IPS-15b (cell line): ENCODE measurements at regions not wholly inside any gene's neighbourhood (a gene's known extent, or its start where the extent isn't known, plus 50 kb on each side); places are given as distances from the start of the nearest gene placed in this dataset.

Source experiments
- H3K27me3 ChIP-seq: one replicate; pipeline ENCODE4 v1.6.1; 2013; ENCODE audit warnings: low read length; ENCODE audit not compliant: control insufficient read depth, insufficient read depth
- H3K36me3 ChIP-seq: one replicate; pipeline ENCODE4 v1.6.1; 2013; ENCODE audit warnings: low read length; ENCODE audit not compliant: control insufficient read depth, insufficient read depth
- H3K4me1 ChIP-seq: one replicate; pipeline ENCODE4 v1.6.1; 2013; ENCODE audit warnings: mild to moderate bottlenecking, low read length; ENCODE audit not compliant: control insufficient read depth, insufficient read depth
- H3K4me3 ChIP-seq: one replicate; pipeline ENCODE4 v1.5.1; 2013; ENCODE audit warnings: low read depth, low read length
- H3K9ac ChIP-seq: one replicate; pipeline ENCODE4 v1.6.1; 2013; ENCODE audit warnings: low read depth, mild to moderate bottlenecking, low read length
- H3K9me3 ChIP-seq: one replicate; pipeline ENCODE4 v1.6.1; 2013; ENCODE audit warnings: mild to moderate bottlenecking, low read length; ENCODE audit not compliant: control insufficient read depth, insufficient read depth

DNA sequence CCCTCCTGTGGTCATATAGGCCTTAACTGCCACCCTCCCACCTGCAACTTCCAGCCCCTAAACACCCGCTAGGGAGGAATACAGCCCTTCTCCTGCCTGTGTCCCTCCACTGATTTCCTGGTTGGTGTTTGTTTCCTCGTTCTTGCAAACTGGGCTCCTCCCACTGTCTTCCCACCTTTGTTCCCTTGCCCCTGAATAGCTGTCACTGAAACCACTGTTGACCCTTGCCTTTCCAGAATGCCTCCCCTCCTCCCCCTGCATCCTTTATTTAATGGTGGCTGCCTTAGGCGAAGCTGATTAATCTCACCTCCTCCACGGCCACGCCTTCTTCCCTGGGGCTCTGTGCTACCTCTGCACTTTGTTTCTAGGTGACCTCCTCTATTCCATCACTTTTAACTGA lies 626.7 kb downstream of the BNC2 start:
- H3K9ac ChIP-seq: no peak overlapping the region
- no peaks in the 10 kb centered on the region for H3K36me3 ChIP-seq
- H3K4me3 ChIP-seq: no peak overlapping the region
- H3K27me3 ChIP-seq: no peaks in the 10 kb centered on the region
- H3K9me3 ChIP-seq: no peaks in the 10 kb centered on the region
- H3K4me1 ChIP-seq: peaks cover 4% of the 10 kb centered on the region

GRCh38 chr9:16245756-16246440 lies 624.6 kb downstream of the BNC2 start:
- Histone ChIP-seq H3K27me3 (no peaks in the 10 kb centered on the region), H3K4me1 (peaks cover 4% of the 10 kb centered on the region), H3K9ac (no peak overlapping the region), H3K36me3 (no peaks in the 10 kb centered on the region), H3K9me3 (no peaks in the 10 kb centered on the region), H3K4me3 (no peak overlapping the region)

DNA sequence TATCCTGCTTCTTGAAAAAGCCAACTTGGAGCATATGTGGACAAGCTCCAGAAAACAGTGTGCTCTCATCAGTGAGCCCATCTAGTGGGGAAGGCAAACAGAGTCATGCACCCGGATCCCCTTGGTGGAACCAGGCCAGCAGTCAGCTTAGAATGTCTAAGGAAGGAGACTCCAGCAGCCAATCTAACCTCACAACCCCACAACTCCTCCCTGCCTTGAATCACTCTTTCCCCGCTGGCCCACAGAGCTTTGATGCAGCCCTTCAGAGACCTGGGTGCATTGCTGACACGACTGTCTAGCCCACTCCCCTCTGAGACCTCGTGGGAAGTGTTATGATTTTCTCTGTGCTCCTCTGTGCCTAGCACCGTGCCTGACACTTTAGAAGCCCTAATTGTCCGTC lies 623.7 kb downstream of the BNC2 start:
- peaks cover 4% of the 10 kb centered on the region for H3K4me1 ChIP-seq
- no peaks in the 10 kb centered on the region for H3K27me3 ChIP-seq
- no peaks in the 10 kb centered on the region for H3K9me3 ChIP-seq
- H3K9ac ChIP-seq: no peak overlapping the region
- H3K36me3 ChIP-seq: no peaks in the 10 kb centered on the region
- H3K4me3 ChIP-seq: no peak overlapping the region

DNA sequence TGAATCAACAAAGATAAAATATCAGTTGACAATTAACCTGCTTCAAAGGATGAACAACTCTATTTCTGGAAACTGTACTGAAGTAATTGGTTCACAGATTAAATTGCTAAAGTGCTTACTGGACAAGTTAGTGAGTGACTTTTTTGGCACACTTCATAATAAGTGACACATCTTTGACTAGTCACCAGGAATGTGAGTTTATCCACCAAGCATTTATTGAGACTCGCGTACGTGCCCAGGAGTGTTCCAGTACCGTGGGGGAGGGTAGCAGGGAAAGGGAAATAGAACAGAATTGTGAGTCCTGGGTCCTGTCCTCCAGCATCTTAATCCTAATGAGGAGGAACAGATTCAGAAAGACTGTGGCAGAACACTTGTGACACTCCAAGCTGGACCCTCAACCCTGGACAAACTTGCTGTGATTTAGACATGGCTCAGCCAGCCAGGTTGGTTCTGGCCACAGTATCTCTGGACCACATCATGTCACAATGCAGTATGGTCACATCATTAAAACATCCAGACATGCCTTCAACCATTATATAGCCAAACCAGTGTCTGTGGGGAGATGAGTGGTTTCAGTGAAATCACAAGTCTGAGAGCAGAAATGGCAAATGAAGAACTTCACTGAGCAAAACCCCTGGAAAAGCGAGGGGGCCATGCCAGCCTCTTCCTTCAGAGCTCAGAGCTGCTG lies 623.1 kb downstream of the BNC2 start:
- no peaks in the 10 kb centered on the region for H3K36me3 ChIP-seq
- H3K27me3 ChIP-seq: no peaks in the 10 kb centered on the region
- peaks cover 4% of the 10 kb centered on the region for H3K4me1 ChIP-seq

GRCh38 chr9:16248822-16249221 lies 621.6 kb downstream of the BNC2 start:
- Histone ChIP-seq H3K9me3 (no peaks in the 10 kb centered on the region), H3K36me3 (no peaks in the 10 kb centered on the region), H3K27me3 (no peaks in the 10 kb centered on the region), H3K4me1 (no peaks in the 10 kb centered on the region), H3K9ac (no peak overlapping the region), H3K4me3 (no peak overlapping the region)

More for the DNA sequence above, 623.1 kb downstream of the BNC2 start:
- Histone ChIP-seq H3K4me3 (no peak overlapping the region), H3K9me3 (no peaks in the 10 kb centered on the region), H3K9ac (no peak overlapping the region)

DNA sequence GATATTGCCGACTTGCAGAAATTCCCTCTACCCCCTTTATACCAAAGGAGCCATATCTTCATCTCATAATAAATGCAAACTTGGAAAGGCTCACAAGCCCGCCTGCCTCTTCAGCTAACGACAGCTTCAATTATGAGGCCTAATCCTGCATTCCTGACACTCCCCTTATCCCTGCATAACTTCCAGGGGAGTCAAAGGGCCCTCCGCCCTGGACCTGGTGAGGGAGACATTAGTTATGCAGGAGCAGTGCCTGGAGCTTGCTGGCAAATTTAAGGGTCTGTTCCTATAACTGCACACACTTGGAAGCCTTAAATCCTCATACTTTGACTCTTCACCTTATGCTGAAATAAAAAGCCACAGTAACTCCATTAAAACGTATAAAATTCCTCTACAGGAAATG lies 617.9 kb downstream of the BNC2 start:
- no peak overlapping the region for H3K4me3 ChIP-seq
- H3K27me3 ChIP-seq: no peaks in the 10 kb centered on the region
- no peaks in the 10 kb centered on the region for H3K36me3 ChIP-seq
- H3K4me1 ChIP-seq: no peaks in the 10 kb centered on the region
- no peaks in the 10 kb centered on the region for H3K9me3 ChIP-seq
- H3K9ac ChIP-seq: no peak overlapping the region

DNA sequence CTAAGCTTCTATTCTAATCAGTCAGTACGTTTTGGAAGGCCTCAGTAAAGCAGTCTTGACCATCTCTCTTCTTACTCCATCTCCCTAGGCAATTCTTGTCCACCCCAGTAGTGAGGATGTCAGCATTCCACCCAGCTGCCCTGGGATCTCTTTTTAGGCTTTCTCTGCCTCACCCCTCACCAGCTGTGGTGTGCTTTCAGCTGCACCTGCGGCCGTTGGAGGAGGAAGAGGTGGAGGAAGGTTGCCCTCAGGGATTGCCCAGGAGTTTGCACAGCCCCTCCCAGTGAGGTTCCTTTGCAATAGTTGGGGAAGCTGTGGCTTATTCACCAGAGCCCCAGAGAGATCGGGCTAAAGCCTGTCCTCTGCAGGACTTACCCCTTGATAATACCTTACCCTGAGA lies 615.8 kb downstream of the BNC2 start:
- no peaks in the 10 kb centered on the region for H3K27me3 ChIP-seq
- no peaks in the 10 kb centered on the region for H3K9me3 ChIP-seq
- no peak overlapping the region for H3K4me3 ChIP-seq
- no peaks in the 10 kb centered on the region for H3K4me1 ChIP-seq
- no peaks in the 10 kb centered on the region for H3K36me3 ChIP-seq
- H3K9ac ChIP-seq: no peak overlapping the region

DNA sequence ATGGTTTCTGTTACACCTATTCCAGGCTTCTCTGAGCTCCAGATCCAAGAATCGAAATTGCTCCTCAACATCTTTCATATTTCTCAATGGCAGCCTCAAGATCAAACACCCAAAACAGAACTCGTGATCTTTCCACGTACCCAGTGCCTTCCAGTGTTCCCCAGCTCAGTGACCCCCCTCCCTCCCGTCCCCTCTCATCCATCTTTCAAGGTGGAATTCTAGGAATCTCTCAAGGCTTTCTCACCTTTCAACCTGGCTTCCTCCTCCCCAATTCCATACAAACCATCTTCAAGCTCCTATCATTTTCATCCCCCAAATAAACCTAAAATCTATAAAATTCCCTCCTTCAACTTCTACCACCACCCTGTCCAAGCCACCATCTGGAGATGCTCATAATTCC lies 615.3 kb downstream of the BNC2 start:
- Histone ChIP-seq H3K36me3 (no peaks in the 10 kb centered on the region), H3K9ac (no peak overlapping the region), H3K9me3 (no peaks in the 10 kb centered on the region), H3K4me3 (no peak overlapping the region), H3K4me1 (no peaks in the 10 kb centered on the region), H3K27me3 (no peaks in the 10 kb centered on the region)

- Histone ChIP-seq H3K9ac (no peak overlapping the region), H3K9me3 (no peaks in the 10 kb centered on the region), H3K4me3 (no peak overlapping the region), H3K36me3 (no peaks in the 10 kb centered on the region), H3K27me3 (no peaks in the 10 kb centered on the region), H3K4me1 (no peaks in the 10 kb centered on the region)
These were observed 612.9 kb downstream of the BNC2 start for GRCh38 chr9:16257604-16258003.

- H3K27me3 ChIP-seq: no peaks in the 10 kb centered on the region
- H3K4me1 ChIP-seq: peaks cover 3% of the 10 kb centered on the region
- no peaks in the 10 kb centered on the region for H3K9me3 ChIP-seq
- no peak overlapping the region for H3K9ac ChIP-seq
- H3K4me3 ChIP-seq: no peak overlapping the region
- no peaks in the 10 kb centered on the region for H3K36me3 ChIP-seq
These were observed 612.3 kb downstream of the BNC2 start for GRCh38 chr9:16258191-16258590.

DNA sequence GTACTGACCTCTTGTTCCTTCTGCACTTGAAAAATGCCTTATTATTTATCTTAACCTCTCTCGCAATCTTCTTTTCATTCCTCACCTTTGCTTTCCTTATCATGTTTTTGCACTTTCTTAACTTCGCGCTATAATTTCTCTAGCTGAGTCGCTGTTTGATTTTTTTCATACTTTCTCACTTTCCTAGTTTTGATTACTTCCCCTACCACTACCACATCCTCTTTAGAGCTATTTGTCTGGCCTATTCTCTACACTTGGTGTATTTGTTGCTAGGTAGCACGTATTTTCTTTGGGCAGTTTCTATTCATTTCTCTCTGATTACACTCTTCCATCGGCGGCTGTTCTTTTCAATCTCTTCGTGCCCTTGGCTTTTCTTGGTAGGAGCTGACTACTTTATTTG lies 611.8 kb downstream of the BNC2 start:
- peaks cover 3% of the 10 kb centered on the region for H3K4me1 ChIP-seq

GRCh38 chr9:16262477-16263261 lies 607.8 kb downstream of the BNC2 start:
- Histone ChIP-seq H3K4me3 (no peak overlapping the region), H3K9ac (no peak overlapping the region), H3K4me1 (peaks cover 3% of the 10 kb centered on the region), H3K36me3 (no peaks in the 10 kb centered on the region), H3K9me3 (no peaks in the 10 kb centered on the region), H3K27me3 (no peaks in the 10 kb centered on the region)

More for the DNA sequence above, 611.8 kb downstream of the BNC2 start:
- H3K4me3 ChIP-seq: no peak overlapping the region
- H3K27me3 ChIP-seq: no peaks in the 10 kb centered on the region
- H3K9me3 ChIP-seq: no peaks in the 10 kb centered on the region
- H3K9ac ChIP-seq: no peak overlapping the region
- no peaks in the 10 kb centered on the region for H3K36me3 ChIP-seq
